Breast epithelium (tissue), 3 donors: ENCODE measurements at regions not wholly inside any gene's neighbourhood (a gene's known extent, or its start where the extent isn't known, plus 50 kb on each side); places are given as distances from the start of the nearest gene placed in this dataset.

ENCODE experiments used
- POLR2A ChIP-seq: fragments of 450-650 bp; IDR thresholded peaks from one replicate; pipeline ENCODE4 v1.6.1; 2016; ENCODE audit warnings: antibody characterized with exemption, mild to moderate bottlenecking, moderate library complexity
- TF ChIP-seq, protein P1 (sequence below), 3 donors: fragments of 450-650 bp; IDR thresholded peaks; one replicate each; pipeline ENCODE4 v1.5.1; 2016 to 2017; ENCODE audit warnings: antibody characterized with exemption in 3 of 3, mild to moderate bottlenecking in 3 of 3, moderate library complexity in 3 of 3

DNA sequence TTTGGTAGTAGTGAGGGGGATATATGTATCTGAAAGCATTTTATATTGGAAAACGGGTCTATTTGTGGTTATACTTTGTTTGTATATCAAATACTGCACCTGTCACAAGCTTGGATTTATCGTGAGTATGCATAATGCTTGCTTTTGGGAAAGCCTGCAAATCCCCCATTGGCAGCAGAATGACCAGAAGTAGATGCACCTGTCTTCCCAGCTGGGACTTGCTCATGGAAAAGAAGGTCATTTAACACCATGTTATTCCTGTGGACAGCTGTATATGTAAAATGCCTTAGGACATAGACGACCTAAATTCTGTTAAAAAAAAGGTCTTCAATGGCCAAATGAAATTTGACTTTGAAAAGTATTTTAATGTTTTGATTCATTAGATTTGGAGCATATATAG lies 599.4 kb downstream of the XIRP2 start:
- TF ChIP-seq, protein P1, sequence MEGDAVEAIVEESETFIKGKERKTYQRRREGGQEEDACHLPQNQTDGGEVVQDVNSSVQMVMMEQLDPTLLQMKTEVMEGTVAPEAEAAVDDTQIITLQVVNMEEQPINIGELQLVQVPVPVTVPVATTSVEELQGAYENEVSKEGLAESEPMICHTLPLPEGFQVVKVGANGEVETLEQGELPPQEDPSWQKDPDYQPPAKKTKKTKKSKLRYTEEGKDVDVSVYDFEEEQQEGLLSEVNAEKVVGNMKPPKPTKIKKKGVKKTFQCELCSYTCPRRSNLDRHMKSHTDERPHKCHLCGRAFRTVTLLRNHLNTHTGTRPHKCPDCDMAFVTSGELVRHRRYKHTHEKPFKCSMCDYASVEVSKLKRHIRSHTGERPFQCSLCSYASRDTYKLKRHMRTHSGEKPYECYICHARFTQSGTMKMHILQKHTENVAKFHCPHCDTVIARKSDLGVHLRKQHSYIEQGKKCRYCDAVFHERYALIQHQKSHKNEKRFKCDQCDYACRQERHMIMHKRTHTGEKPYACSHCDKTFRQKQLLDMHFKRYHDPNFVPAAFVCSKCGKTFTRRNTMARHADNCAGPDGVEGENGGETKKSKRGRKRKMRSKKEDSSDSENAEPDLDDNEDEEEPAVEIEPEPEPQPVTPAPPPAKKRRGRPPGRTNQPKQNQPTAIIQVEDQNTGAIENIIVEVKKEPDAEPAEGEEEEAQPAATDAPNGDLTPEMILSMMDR (IDR thresholded peaks at IDR 0.05), result no peak
- no peak for TF ChIP-seq POLR2A
